NCI-H82 treated with DMSO at 0.1 percent for 48 hours (cell line): ENCODE measurements at regions not wholly inside any gene's neighbourhood (a gene's known extent, or its start where the extent isn't known, plus 50 kb on each side); places are given as distances from the start of the nearest gene placed in this dataset.

Experiments
- DNase-seq: peaks from one replicate; lab custom pipeline; 2025; ENCODE audit not compliant: unreplicated experiment; lab: John Stamatoyannopoulos, UW

DNA sequence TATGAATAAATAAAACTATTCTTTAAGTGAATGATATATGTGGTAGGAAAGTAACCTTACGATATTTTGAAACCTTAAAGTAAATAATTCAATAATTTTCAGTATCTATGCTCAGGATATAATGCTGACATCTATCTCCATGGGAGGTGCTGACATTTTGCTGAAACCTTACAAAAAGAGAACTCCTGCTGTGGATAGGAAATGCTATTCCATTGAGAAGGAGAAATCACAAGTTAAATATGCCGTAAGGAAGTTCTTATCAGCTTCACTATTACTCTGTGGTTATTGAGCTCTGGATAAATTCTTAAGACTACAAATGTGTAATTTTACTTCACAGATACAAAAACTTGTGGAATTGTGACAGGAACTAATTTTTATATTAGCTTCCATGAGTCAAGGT, 722.1 kb downstream of the TMTC2 start:
- no peak for DNase-seq

- no peak for DNase-seq
Measured at GRCh38 chr12:83408146-83408545, 721.4 kb downstream of the TMTC2 start.

DNA sequence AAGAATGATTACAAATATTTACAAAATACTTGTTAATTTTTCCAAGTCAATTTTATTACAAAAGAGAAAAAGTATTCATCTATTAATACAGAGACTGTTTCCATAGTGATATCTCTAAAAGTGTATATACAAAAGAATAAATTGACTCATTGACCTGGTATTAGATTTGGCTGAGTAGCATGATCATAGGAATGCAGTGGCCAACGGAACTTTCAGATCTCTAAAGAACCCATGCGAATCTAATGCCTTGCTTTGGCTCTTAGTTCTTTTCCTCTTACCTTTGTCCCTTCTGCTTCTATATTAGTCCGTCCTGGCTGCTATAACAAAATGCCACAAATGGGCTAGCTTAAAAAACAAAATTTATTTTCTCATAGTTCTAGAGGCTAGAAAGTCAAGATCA, 717.8 kb downstream of the TMTC2 start:
- DNase-seq: no peak

DNA sequence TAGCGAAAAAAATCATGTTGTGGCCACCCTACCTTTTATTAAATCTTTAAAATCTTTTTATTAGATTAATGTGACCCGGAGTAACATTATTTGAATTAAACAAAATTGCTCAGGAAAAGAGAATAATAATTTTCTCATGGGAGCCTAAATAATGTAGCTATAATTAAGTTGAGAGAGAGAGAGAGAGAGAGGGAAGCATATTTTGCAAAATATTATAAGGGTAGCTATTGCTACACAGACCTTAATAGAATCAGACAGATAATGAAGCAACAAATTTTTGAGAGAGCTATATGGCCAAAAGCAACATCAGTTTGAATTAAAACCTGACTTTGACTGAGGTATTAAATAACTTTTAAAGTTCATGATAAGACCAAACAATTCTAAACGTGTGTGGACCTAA, 703.5 kb downstream of the TMTC2 start:
- no peak for DNase-seq

DNA sequence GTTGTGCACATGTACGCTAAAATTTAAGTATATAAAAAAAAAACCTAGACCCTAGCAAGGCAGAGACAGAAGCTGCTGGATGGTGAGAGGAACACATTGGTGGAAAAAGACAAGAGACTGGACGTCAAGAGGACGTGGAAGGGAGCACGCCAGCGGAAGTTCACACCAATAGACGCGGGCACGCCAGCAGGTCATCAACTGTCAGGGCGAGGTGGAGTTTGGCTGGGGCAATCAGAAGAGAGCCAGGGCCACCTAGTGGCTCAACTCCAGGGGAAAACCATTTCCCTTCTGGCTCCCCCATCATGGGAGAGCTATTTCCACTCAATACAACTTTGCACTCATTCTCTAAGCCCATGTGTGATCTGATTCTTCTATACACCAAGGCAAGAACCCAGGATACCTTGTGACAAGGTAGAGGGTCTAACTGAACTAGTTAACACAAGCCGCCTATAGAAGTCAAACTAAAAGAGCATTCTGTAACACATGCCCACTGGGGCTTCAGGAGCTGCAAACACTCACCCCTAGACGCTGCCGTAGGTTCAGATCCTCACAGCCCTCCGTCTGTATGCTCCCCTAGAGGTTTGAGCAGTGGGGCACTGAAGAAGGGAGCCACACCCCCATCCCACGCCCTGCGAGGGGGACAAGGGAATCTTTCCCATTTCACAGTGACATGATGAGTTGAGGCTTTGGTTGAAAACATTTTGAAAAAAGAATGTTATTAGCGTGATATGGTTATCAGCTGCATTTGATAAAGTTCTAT, 702.7 kb downstream of the TMTC2 start:
- no peak for DNase-seq

DNA sequence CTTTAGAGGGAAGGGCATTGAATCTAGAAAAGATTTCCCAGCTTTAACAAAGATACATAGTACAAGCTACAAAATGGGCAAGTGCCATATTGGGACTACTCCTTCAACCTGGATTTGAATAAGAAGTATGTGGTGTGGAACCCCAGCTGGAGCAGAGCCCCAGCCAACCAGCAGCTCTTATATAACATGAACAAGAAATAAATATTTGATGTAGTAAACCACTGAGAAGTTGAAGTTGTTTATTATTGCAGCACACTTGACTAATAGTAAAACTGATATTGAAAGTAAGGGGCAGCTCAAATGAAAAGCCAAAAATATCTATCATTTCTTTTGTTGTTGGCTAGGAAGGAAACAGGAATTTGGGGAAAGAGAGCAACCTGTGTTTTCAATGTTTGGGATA, 701.8 kb downstream of the TMTC2 start:
- DNase-seq: no peak

GRCh38 chr12:83386527-83387264, 700.0 kb downstream of the TMTC2 start:
- no peak for DNase-seq

- no peak for DNase-seq
Measured at GRCh38 chr12:83378186-83378727, 691.6 kb downstream of the TMTC2 start.

- no peak for DNase-seq
Measured at GRCh38 chr12:83365317-83365716, 678.6 kb downstream of the TMTC2 start.

GRCh38 chr12:83361475-83361874, 674.8 kb downstream of the TMTC2 start:
- no peak for DNase-seq

GRCh38 chr12:83361071-83361470, 674.4 kb downstream of the TMTC2 start:
- DNase-seq: no peak

GRCh38 chr12:83349907-83350611, 663.4 kb downstream of the TMTC2 start:
- DNase-seq: no peak

GRCh38 chr12:83346333-83346732, 659.6 kb downstream of the TMTC2 start:
- DNase-seq: no peak

GRCh38 chr12:83343767-83344166, 657.1 kb downstream of the TMTC2 start:
- no peak for DNase-seq

GRCh38 chr12:83335748-83336147, 649.0 kb downstream of the TMTC2 start:
- DNase-seq: no peak

DNA sequence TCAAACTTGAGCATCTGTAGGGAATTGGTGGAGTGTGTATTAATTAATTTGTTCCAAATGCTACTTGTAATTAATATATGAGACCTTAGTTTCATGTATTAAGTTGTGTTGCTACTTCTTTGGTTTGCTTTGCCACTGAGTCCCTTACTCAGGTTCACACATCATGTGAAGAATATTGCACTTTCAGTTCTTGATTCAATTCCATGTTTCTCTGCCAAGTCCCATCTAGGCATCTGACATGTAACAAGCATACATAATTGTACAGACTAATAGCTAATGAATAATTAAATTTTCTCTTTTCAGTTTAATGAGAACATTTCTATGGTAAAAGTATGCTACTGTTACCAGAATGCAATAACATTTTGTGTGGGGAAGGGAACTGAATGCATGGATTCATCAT, 640.0 kb downstream of the TMTC2 start:
- no peak for DNase-seq

DNA sequence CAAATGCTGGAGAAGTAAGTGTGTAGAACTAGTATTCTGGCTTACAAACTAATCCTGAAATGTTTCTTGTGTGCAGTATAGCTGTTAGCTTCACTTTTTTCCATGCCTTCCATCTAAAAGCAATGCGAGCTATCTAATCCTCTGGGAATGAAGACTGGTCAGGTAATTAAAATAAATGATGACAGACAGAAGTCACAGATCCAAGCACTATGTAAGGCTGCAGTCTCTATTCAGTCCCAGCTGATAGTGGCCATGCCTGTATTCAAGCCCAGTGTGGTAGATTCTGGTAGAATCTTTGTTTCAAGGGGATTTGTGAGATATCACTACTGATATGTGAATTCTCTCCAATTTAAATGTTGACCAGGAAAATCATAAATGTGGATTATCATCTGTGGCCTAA, 637.2 kb downstream of the TMTC2 start:
- no peak for DNase-seq

- DNase-seq: no peak
Measured at GRCh38 chr12:83322809-83323208, 636.1 kb downstream of the TMTC2 start.

GRCh38 chr12:83321971-83322370, 635.3 kb downstream of the TMTC2 start:
- no peak for DNase-seq

- DNase-seq: no peak
Measured at GRCh38 chr12:83320350-83320749, 633.6 kb downstream of the TMTC2 start.

DNA sequence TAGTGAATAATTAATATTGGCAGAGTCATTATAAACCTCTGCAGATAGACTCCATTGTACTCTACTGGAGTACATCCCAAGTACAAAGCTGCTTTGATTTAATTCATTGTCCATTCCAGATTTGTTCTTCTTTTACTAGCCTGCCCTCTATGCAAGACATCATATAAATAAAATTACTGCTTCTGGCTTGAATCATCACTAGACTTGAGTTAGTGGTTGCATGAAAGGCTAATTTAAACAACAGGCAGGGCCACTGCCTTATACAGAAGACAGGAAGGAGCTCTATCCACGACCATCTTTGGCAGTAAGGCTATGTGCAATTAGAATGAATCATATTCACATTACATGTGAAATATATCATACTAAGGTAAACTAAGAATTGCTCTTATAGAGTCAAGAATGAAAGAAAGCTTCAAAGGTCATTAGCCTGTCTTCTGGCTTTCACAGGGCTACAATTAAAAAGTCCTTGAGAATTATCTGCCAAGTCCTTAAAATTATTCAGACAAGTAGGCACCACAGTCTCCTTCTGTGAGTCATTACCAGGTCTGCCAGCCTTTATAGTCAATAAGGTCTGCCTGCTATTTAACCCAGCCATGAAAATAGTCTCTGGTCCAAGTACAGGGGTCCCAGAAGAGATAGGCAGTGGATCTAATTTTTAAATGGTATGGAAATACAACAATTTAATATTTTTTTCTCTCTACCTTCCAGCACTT, 631.8 kb downstream of the TMTC2 start:
- DNase-seq: no peak
